SK-N-SH (cell line): ENCODE measurements at regions not wholly inside any gene's neighbourhood (a gene's known extent, or its start where the extent isn't known, plus 50 kb on each side); places are given as distances from the start of the nearest gene placed in this dataset.

ENCODE experiments used
- CTCF ChIA-PET: fragments of 300-600, 350-600 bp; formaldehyde crosslinking; extraction: SDS; loops from one replicate; lab custom pipeline; 2021; lab: Yijun Ruan, JAX
- POLR2A ChIA-PET: fragments of 350-600 bp; sonication (Branson Sonifier 250); formaldehyde crosslinking; extraction: SDS; loops from one replicate; lab custom pipeline; 2020; ENCODE audit warnings: antibody characterized with exemption, inconsistent platforms; lab: Yijun Ruan, JAX
- DNase-seq: peaks from one replicate; pipeline ENCODE4 v3.0.0; 2012
- H2AFZ ChIP-seq: fragments of 200-600 bp; sonication (generic); 2 replicates; pipeline ENCODE4 v1.8.1; 2016; ENCODE audit warnings: antibody characterized with exemption, mild to moderate bottlenecking, low read depth
- H3F3A ChIP-seq: fragments of 200-600 bp; sonication (generic); replicated peaks from 2 replicates; pipeline ENCODE3; 2016; ENCODE audit warnings: antibody characterized with exemption, mild to moderate bottlenecking; ENCODE audit not compliant: insufficient read depth
- H3K27ac ChIP-seq, 2 experiments: fragments of 200-500 bp in 1 of 2; fragments of 200-600 bp in 1 of 2; sonication (Bioruptor generic) in 1 of 2; sonication (generic), shearing (Covaris generic) in 1 of 2; 2 replicates each; pipeline versions ENCODE4 v1.5.1 to v1.6.1; 2014 to 2016; ENCODE audit warnings: low read depth in 2 of 2, inconsistent platforms in 1 of 2, low read length in 1 of 2, mild to moderate bottlenecking in 1 of 2, mixed read lengths in 1 of 2
- H3K27me3 ChIP-seq: fragments of 200-600 bp; sonication (generic), shearing (Covaris generic); 2 replicates; pipeline ENCODE4 v1.6.1; 2016; ENCODE audit warnings: mixed run types; ENCODE audit not compliant: insufficient read depth
- H3K36me3 ChIP-seq, 2 experiments: fragments of 200-500 bp in 1 of 2; fragments of 200-600 bp in 1 of 2; sonication (Bioruptor generic) in 1 of 2; sonication (generic) in 1 of 2; replicated peaks in 1 of 2; 2 replicates each; pipeline versions ENCODE3 to v1.5.1; 2014 to 2016; ENCODE audit warnings: low read length in 1 of 2, mild to moderate bottlenecking in 1 of 2; ENCODE audit not compliant: insufficient read depth in 2 of 2, control insufficient read depth in 1 of 2
- H3K4me1 ChIP-seq, 2 experiments: fragments of 200-500 bp in 1 of 2; fragments of 200-600 bp in 1 of 2; sonication (Bioruptor generic) in 1 of 2; sonication (generic), shearing (Covaris generic) in 1 of 2; 2 replicates each; pipeline versions ENCODE4 v1.5.1 to v1.6.1; 2014 to 2016; ENCODE audit warnings: low read depth in 1 of 2, low read length in 1 of 2, mixed run types in 1 of 2; ENCODE audit not compliant: insufficient read depth in 2 of 2, control insufficient read depth in 1 of 2
- H3K4me2 ChIP-seq: fragments of 200-600 bp; sonication (generic), shearing (Covaris generic); 2 replicates; pipeline ENCODE4 v1.6.1; 2017; ENCODE audit warnings: mixed run types
- H3K4me3 ChIP-seq, 2 experiments: fragments of 200-500 bp in 1 of 2; fragments of 200-600 bp in 1 of 2; sonication (Bioruptor generic) in 1 of 2; sonication (generic), shearing (Covaris generic) in 1 of 2; 2 replicates each; pipeline versions ENCODE4 v1.5.1 to v1.8.1; 2014 to 2016; ENCODE audit warnings: low read depth in 2 of 2, inconsistent platforms in 1 of 2, low read length in 1 of 2, mild to moderate bottlenecking in 1 of 2, mixed read lengths in 1 of 2, moderate library complexity in 1 of 2
- H3K79me2 ChIP-seq: fragments of 200-600 bp; sonication (generic); 2 replicates; pipeline ENCODE4 v1.8.1; 2017; ENCODE audit warnings: mild to moderate bottlenecking; ENCODE audit not compliant: insufficient read depth
- H3K9ac ChIP-seq: fragments of 200-600 bp; sonication (generic); 2 replicates; pipeline ENCODE4 v1.6.1; 2017; ENCODE audit warnings: mixed run types
- H3K9me2 ChIP-seq: fragments of 200-600 bp; sonication (generic); 2 replicates; pipeline ENCODE4 v1.6.1; 2017; ENCODE audit warnings: mixed run types
- H3K9me3 ChIP-seq: fragments of 200-600 bp; sonication (generic); 2 replicates; pipeline ENCODE4 v1.6.1; 2017; ENCODE audit warnings: mixed run types, mild to moderate bottlenecking, moderate library complexity
- H4K20me1 ChIP-seq: fragments of 200-600 bp; sonication (generic); 2 replicates; pipeline ENCODE4 v1.6.1; 2017; ENCODE audit warnings: mild to moderate bottlenecking, mixed run types; ENCODE audit not compliant: insufficient read depth
- CTCF ChIP-seq: fragments of 200-600 bp; sonication (generic); IDR thresholded peaks from 2 replicates; pipeline ENCODE4 v1.6.1; 2017; ENCODE audit warnings: antibody characterized with exemption, mild to moderate bottlenecking, moderate library complexity
- EZH2phosphoT487 ChIP-seq: fragments of 200-600 bp; sonication (generic); IDR thresholded peaks from 2 replicates; pipeline ENCODE4 v1.6.1; 2017; ENCODE audit warnings: low read depth, mixed run types, mild to moderate bottlenecking, antibody characterized with exemption, moderate library complexity, borderline replicate concordance
- FOSL2 ChIP-seq: IDR thresholded peaks from 2 replicates; pipeline ENCODE4 v1.4.0; 2012; ENCODE audit warnings: low read depth, mild to moderate bottlenecking, moderate library complexity, borderline replicate concordance
- FOXJ3 ChIP-seq: sonication (generic); formaldehyde crosslinking; IDR thresholded peaks from 2 replicates; pipeline ENCODE4 v1.5.1; 2020; ENCODE audit warnings: mild to moderate bottlenecking, missing genetic modification reagents
- IRF3 ChIP-seq: fragments of 150-350 bp; IDR thresholded peaks from 2 replicates; pipeline ENCODE4 v1.6.1; 2016; ENCODE audit warnings: mild to moderate bottlenecking, low read depth, low read length
- MAX ChIP-seq: IDR thresholded peaks from 2 replicates; pipeline ENCODE4 v1.4.0; 2012; ENCODE audit warnings: low read depth
- MXI1 ChIP-seq: IDR thresholded peaks from 2 replicates; pipeline ENCODE4 v1.6.1; 2012; ENCODE audit warnings: mild to moderate bottlenecking, low read depth, low read length, improper control_type of control experiment
- NRF1 ChIP-seq: IDR thresholded peaks from 2 replicates; pipeline ENCODE4 v1.6.1; 2012; ENCODE audit warnings: low read depth, mild to moderate bottlenecking, low read length
- PBX3 ChIP-seq: IDR thresholded peaks from 2 replicates; pipeline ENCODE4; 2012
- RFX5 ChIP-seq: IDR thresholded peaks from 2 replicates; pipeline ENCODE4 v1.6.1; 2012; ENCODE audit warnings: mild to moderate bottlenecking, improper control_type of control experiment, low read length
- RXRA ChIP-seq: IDR thresholded peaks from 2 replicates; pipeline ENCODE4 v1.4.0; 2012; ENCODE audit warnings: low read depth, mild to moderate bottlenecking, borderline replicate concordance
- SMC3 ChIP-seq: IDR thresholded peaks from 2 replicates; pipeline ENCODE4 v1.6.1; 2012; ENCODE audit warnings: low read depth, low read length, improper control_type of control experiment
- TCF12 ChIP-seq: IDR thresholded peaks from 2 replicates; pipeline ENCODE4 v1.4.0; 2012
- TEAD4 ChIP-seq: IDR thresholded peaks from 2 replicates; pipeline ENCODE4 v1.4.0; 2012; ENCODE audit warnings: mild to moderate bottlenecking, borderline replicate concordance; ENCODE audit not compliant: insufficient read depth
- USF1 ChIP-seq: IDR thresholded peaks from 2 replicates; pipeline ENCODE4 v1.4.0; 2012; ENCODE audit warnings: low read depth, borderline replicate concordance
- ZBTB33 ChIP-seq: IDR thresholded peaks from 2 replicates; pipeline ENCODE4 v1.4.0; 2012; ENCODE audit warnings: low read depth, borderline replicate concordance
- WGBS: methylation state at CpG from one replicate; pipeline ENCODE4 v1.1.6; 2017; ENCODE audit warnings: low lambda C conversion rate; 5-methylcytosine and 5-hydroxymethylcytosine counted together

GRCh38 chr6:25142506-25142905 is 136.7 kb upstream of the CARMIL1 start:
- Histone ChIP-seq H3F3A (peaks cover 4% of the 10 kb centered on the region), H3K9ac (no peak overlapping the region), H3K27me3 (no peaks in the 10 kb centered on the region), H4K20me1 (no peaks in the 10 kb centered on the region), H2AFZ (no peak overlapping the region), H3K36me3 (no peaks in the 10 kb centered on the region), H3K9me3 (no peaks in the 10 kb centered on the region), H3K4me3 (no peak overlapping the region), H3K9me2 (no peaks in the 10 kb centered on the region), H3K4me2 (no peak overlapping the region), H3K79me2 (no peaks in the 10 kb centered on the region), H3K4me1 (peaks cover 0 to 8% of the 10 kb centered on the region in 2 experiments; a peak in 2 of 4 replicates), H3K27ac (no peak overlapping the region)
- DNase-seq: no peak
- POLR2A ChIA-PET: no interaction called here
- 100% methylated on average over 2 of the region's 2 CpGs for WGBS
- TF ChIP-seq USF1 (no peak), NRF1 (no peak), RFX5 (no peak), CTCF (no peak), ZBTB33 (no peak), TEAD4 (no peak), SMC3 (no peak), MAX (no peak), MXI1 (no peak)
- CTCF ChIA-PET: no interaction called here

GRCh38 chr6:25144919-25145318 is 134.3 kb upstream of the CARMIL1 start:
- Histone ChIP-seq H3K9ac (no peak overlapping the region), H3K36me3 (no peaks in the 10 kb centered on the region), H3K4me2 (no peak overlapping the region), H3K27me3 (no peaks in the 10 kb centered on the region), H2AFZ (no peak overlapping the region), H3K27ac (no peak overlapping the region), H3F3A (no peaks in the 10 kb centered on the region), H3K79me2 (no peaks in the 10 kb centered on the region), H4K20me1 (no peaks in the 10 kb centered on the region), H3K9me2 (no peaks in the 10 kb centered on the region), H3K4me3 (no peak overlapping the region), H3K9me3 (no peaks in the 10 kb centered on the region), H3K4me1 (no peaks in the 10 kb centered on the region; a peak in 1 of 4 replicates)
- WGBS: 84% methylated on average over 1 of the region's 1 CpG
- DNase-seq: no peak
- POLR2A ChIA-PET: no interaction called here
- CTCF ChIA-PET: no interaction called here
- TF ChIP-seq TEAD4 (no peak), FOXJ3 (CRISPR knock-in tag) (no peak), TCF12 (no peak), ZBTB33 (no peak), EZH2phosphoT487 (no peak), FOSL2 (no peak), RXRA (no peak), RFX5 (no peak), PBX3 (no peak), IRF3 (no peak)
